HG02759 (cell line): ENCODE measurements at regions not wholly inside any gene's neighbourhood (a gene's known extent, or its start where the extent isn't known, plus 50 kb on each side); places are given as distances from the start of the nearest gene placed in this dataset.
"Not testable (repeated sequence)": the region's sequence is repeated elsewhere in the genome, so short reads cannot be mapped to it uniquely, and the experiment has no call there.

ENCODE experiments used
- ATAC-seq: cut with Tn5 transposase; IDR thresholded peaks from one replicate; pipeline ENCODE4 v1.9.1; 2021; ENCODE audit warnings: mild to moderate bottlenecking, moderate library complexity; ENCODE audit not compliant: unreplicated experiment

GRCh38 chr10:85430991-85431390 lies 935.6 kb downstream of the GRID1 start:
- ATAC-seq = no peak

- no peak for ATAC-seq
Measured at GRCh38 chr10:85433248-85433647, 933.3 kb downstream of the GRID1 start.

GRCh38 chr10:85444868-85445267 lies 921.7 kb downstream of the GRID1 start:
- no peak for ATAC-seq

- ATAC-seq = no peak
Measured at GRCh38 chr10:85445702-85446101, 920.9 kb downstream of the GRID1 start.

- no peak for ATAC-seq
Measured at GRCh38 chr10:85446827-85447226, 919.8 kb downstream of the GRID1 start.

GRCh38 chr10:85447690-85448089 lies 918.9 kb downstream of the GRID1 start:
- no peak for ATAC-seq

GRCh38 chr10:85448716-85449115 lies 917.9 kb downstream of the GRID1 start:
- no peak for ATAC-seq

- ATAC-seq = no peak
Measured at GRCh38 chr10:85454386-85454785, 912.2 kb downstream of the GRID1 start.

GRCh38 chr10:85457191-85457590 lies 909.4 kb downstream of the GRID1 start:
- no peak for ATAC-seq

GRCh38 chr10:85458324-85458723 lies 908.3 kb downstream of the GRID1 start:
- ATAC-seq = no peak

GRCh38 chr10:85459906-85460305 lies 906.7 kb downstream of the GRID1 start:
- no peak for ATAC-seq

- ATAC-seq = no peak
Measured at GRCh38 chr10:85464336-85464735, 902.3 kb downstream of the GRID1 start.

- no peak for ATAC-seq
Measured at GRCh38 chr10:85477979-85478378, 888.6 kb downstream of the GRID1 start.

- no peak for ATAC-seq
Measured at GRCh38 chr10:85490431-85490830, 876.2 kb downstream of the GRID1 start.

- no peak for ATAC-seq
Measured at GRCh38 chr10:85491652-85492051, 874.9 kb downstream of the GRID1 start.

- no peak for ATAC-seq
Measured at GRCh38 chr10:85492684-85493083, 873.9 kb downstream of the GRID1 start.

- ATAC-seq = no peak
Measured at GRCh38 chr10:85493703-85494102, 872.9 kb downstream of the GRID1 start.

- not testable (repeated sequence) for ATAC-seq
Measured at GRCh38 chr10:85504641-85505040, 862.0 kb downstream of the GRID1 start.

GRCh38 chr10:85508159-85508558 lies 858.4 kb downstream of the GRID1 start:
- ATAC-seq = no peak

GRCh38 chr10:85510682-85511081 lies 855.9 kb downstream of the GRID1 start:
- no peak for ATAC-seq

GRCh38 chr10:85513436-85513835 lies 853.2 kb downstream of the GRID1 start:
- no peak for ATAC-seq

- ATAC-seq = no peak
Measured at GRCh38 chr10:85515316-85515715, 851.3 kb downstream of the GRID1 start.

- ATAC-seq = no peak
Measured at GRCh38 chr10:85524001-85524666, 842.5 kb downstream of the GRID1 start.
